Dendritic cell treated with granulocyte-macrophage colony-stimulating factor and Interleukin-4, amounts not matched to agents 40 ng/mL and 50 ng/mL, for 4 days (primary cell): ENCODE measurements at regions not wholly inside any gene's neighbourhood (a gene's known extent, or its start where the extent isn't known, plus 50 kb on each side); places are given as distances from the start of the nearest gene placed in this dataset.

ENCODE experiments used
- H3K27ac Mint-ChIP-seq: one replicate; pipeline ENCODE4 v1.8.0; 2022; ENCODE audit warnings: mild to moderate bottlenecking, mixed read lengths
- H3K27me3 Mint-ChIP-seq: one replicate; pipeline ENCODE4 v1.8.0; 2022; ENCODE audit warnings: mild to moderate bottlenecking, mixed read lengths
- H3K36me3 Mint-ChIP-seq: one replicate; pipeline ENCODE4 v1.8.0; 2022; ENCODE audit warnings: low read depth, mixed read lengths
- H3K4me1 Mint-ChIP-seq: one replicate; pipeline ENCODE4 v1.8.0; 2022; ENCODE audit warnings: low read depth, mixed read lengths
- H3K4me3 Mint-ChIP-seq: one replicate; pipeline ENCODE4 v1.8.0; 2022; ENCODE audit warnings: mild to moderate bottlenecking, moderate library complexity, mixed read lengths
- H3K9me3 Mint-ChIP-seq: one replicate; pipeline ENCODE4 v1.8.0; 2022; ENCODE audit warnings: mixed read lengths
- intact Hi-C: fragments of 100-400 bp; cut with micrococcal nuclease; formaldehyde crosslinking; loops from one replicate; pipeline ENCODE4 v1.15.0; 2022

- no peaks in the 10 kb centered on the region for H3K36me3 Mint-ChIP-seq
- peaks cover 10% of the 10 kb centered on the region for H3K4me1 Mint-ChIP-seq
- peaks cover 13% of the 10 kb centered on the region for H3K9me3 Mint-ChIP-seq
- no peaks in the 10 kb centered on the region for H3K27me3 Mint-ChIP-seq
- no peak overlapping the region for H3K4me3 Mint-ChIP-seq
- intact Hi-C loops, result no loop called here
- H3K27ac Mint-ChIP-seq, result no peak overlapping the region
Observed at GRCh38 chr3:144636833-144637232, 665.2 kb downstream of the DIPK2A start.

- peaks cover 9% of the 10 kb centered on the region for H3K4me1 Mint-ChIP-seq
- H3K4me3 Mint-ChIP-seq, result no peak overlapping the region
- no peaks in the 10 kb centered on the region for H3K36me3 Mint-ChIP-seq
- no peaks in the 10 kb centered on the region for H3K27me3 Mint-ChIP-seq
- H3K9me3 Mint-ChIP-seq, result peaks cover 2% of the 10 kb centered on the region
- intact Hi-C loops, result no loop called here
- H3K27ac Mint-ChIP-seq, result no peak overlapping the region
Observed at GRCh38 chr3:144638009-144638408, 666.4 kb downstream of the DIPK2A start.

GRCh38 chr3:144643771-144644198, 672.2 kb downstream of the DIPK2A start:
- intact Hi-C loops, result no loop called here
- H3K36me3 Mint-ChIP-seq, result no peaks in the 10 kb centered on the region
- no peaks in the 10 kb centered on the region for H3K9me3 Mint-ChIP-seq
- peaks cover 4% of the 10 kb centered on the region for H3K27me3 Mint-ChIP-seq
- no peak overlapping the region for H3K27ac Mint-ChIP-seq
- no peaks in the 10 kb centered on the region for H3K4me1 Mint-ChIP-seq
- no peak overlapping the region for H3K4me3 Mint-ChIP-seq

- H3K4me3 Mint-ChIP-seq, result no peak overlapping the region
- H3K9me3 Mint-ChIP-seq, result no peaks in the 10 kb centered on the region
- no peaks in the 10 kb centered on the region for H3K4me1 Mint-ChIP-seq
- intact Hi-C loops, result no loop called here
- H3K27me3 Mint-ChIP-seq, result peaks cover 4% of the 10 kb centered on the region
- no peak overlapping the region for H3K27ac Mint-ChIP-seq
- no peaks in the 10 kb centered on the region for H3K36me3 Mint-ChIP-seq
Observed at GRCh38 chr3:144645300-144645699, 673.7 kb downstream of the DIPK2A start.

GRCh38 chr3:144650380-144650779, 678.8 kb downstream of the DIPK2A start:
- no peaks in the 10 kb centered on the region for H3K36me3 Mint-ChIP-seq
- intact Hi-C loops, result no loop called here
- no peaks in the 10 kb centered on the region for H3K27me3 Mint-ChIP-seq
- H3K27ac Mint-ChIP-seq, result no peak overlapping the region
- H3K4me3 Mint-ChIP-seq, result no peak overlapping the region
- no peaks in the 10 kb centered on the region for H3K9me3 Mint-ChIP-seq
- H3K4me1 Mint-ChIP-seq, result peaks cover 6% of the 10 kb centered on the region

- Mint-ChIP-seq H3K27ac (no peak overlapping the region), H3K27me3 (no peaks in the 10 kb centered on the region), H3K4me3 (no peak overlapping the region), H3K9me3 (no peaks in the 10 kb centered on the region), H3K36me3 (no peaks in the 10 kb centered on the region), H3K4me1 (peaks cover 12% of the 10 kb centered on the region)
- intact Hi-C loops, result no loop called here
Observed at GRCh38 chr3:144652573-144652972, 681.0 kb downstream of the DIPK2A start.

- H3K4me3 Mint-ChIP-seq, result no peak overlapping the region
- intact Hi-C loops, result no loop called here
- peaks cover 29% of the 10 kb centered on the region for H3K4me1 Mint-ChIP-seq
- no peaks in the 10 kb centered on the region for H3K27me3 Mint-ChIP-seq
- H3K9me3 Mint-ChIP-seq, result no peaks in the 10 kb centered on the region
- no peaks in the 10 kb centered on the region for H3K36me3 Mint-ChIP-seq
- no peak overlapping the region for H3K27ac Mint-ChIP-seq
Observed at GRCh38 chr3:144655423-144655822, 683.8 kb downstream of the DIPK2A start.

- Mint-ChIP-seq H3K9me3 (peaks cover 16% of the 10 kb centered on the region), H3K36me3 (no peaks in the 10 kb centered on the region), H3K27ac (no peak overlapping the region), H3K4me3 (no peak overlapping the region), H3K4me1 (peaks cover 27% of the 10 kb centered on the region), H3K27me3 (no peaks in the 10 kb centered on the region)
- intact Hi-C loops, result no loop called here
Observed at GRCh38 chr3:144660186-144660585, 688.6 kb downstream of the DIPK2A start.

GRCh38 chr3:144662729-144663128, 691.1 kb downstream of the DIPK2A start:
- Mint-ChIP-seq H3K27ac (no peak overlapping the region), H3K27me3 (peaks cover 1% of the 10 kb centered on the region), H3K4me1 (peaks cover 19% of the 10 kb centered on the region), H3K36me3 (no peaks in the 10 kb centered on the region), H3K4me3 (no peak overlapping the region), H3K9me3 (peaks cover 36% of the 10 kb centered on the region)
- intact Hi-C loops, result no loop called here

GRCh38 chr3:144663456-144664436, 692.1 kb downstream of the DIPK2A start:
- no peak overlapping the region for H3K4me3 Mint-ChIP-seq
- H3K36me3 Mint-ChIP-seq, result no peaks in the 10 kb centered on the region
- no peak overlapping the region for H3K27ac Mint-ChIP-seq
- H3K27me3 Mint-ChIP-seq, result peaks cover 1% of the 10 kb centered on the region
- intact Hi-C loops, result no loop called here
- peaks cover 18% of the 10 kb centered on the region for H3K4me1 Mint-ChIP-seq
- H3K9me3 Mint-ChIP-seq, result peaks cover 36% of the 10 kb centered on the region

- Mint-ChIP-seq H3K27ac (no peak overlapping the region), H3K9me3 (peaks cover 36% of the 10 kb centered on the region)
Observed at GRCh38 chr3:144665567-144666053, 694.0 kb downstream of the DIPK2A start.

GRCh38 chr3:144670571-144670970, 698.9 kb downstream of the DIPK2A start:
- no peak overlapping the region for H3K4me3 Mint-ChIP-seq
- no peaks in the 10 kb centered on the region for H3K4me1 Mint-ChIP-seq
- H3K27me3 Mint-ChIP-seq, result peaks cover 1% of the 10 kb centered on the region
- no peaks in the 10 kb centered on the region for H3K36me3 Mint-ChIP-seq
- peaks cover 16% of the 10 kb centered on the region for H3K9me3 Mint-ChIP-seq
- intact Hi-C loops, result no loop called here
- H3K27ac Mint-ChIP-seq, result no peak overlapping the region

More at GRCh38 chr3:144665567-144666053, 694.0 kb downstream of the DIPK2A start:
- H3K4me1 Mint-ChIP-seq, result peaks cover 4% of the 10 kb centered on the region
- intact Hi-C loops, result no loop called here
- H3K27me3 Mint-ChIP-seq, result peaks cover 1% of the 10 kb centered on the region
- no peak overlapping the region for H3K4me3 Mint-ChIP-seq
- H3K36me3 Mint-ChIP-seq, result no peaks in the 10 kb centered on the region

GRCh38 chr3:144677103-144677502, 705.5 kb downstream of the DIPK2A start:
- intact Hi-C loops, result no loop called here
- Mint-ChIP-seq H3K36me3 (no peaks in the 10 kb centered on the region), H3K9me3 (no peaks in the 10 kb centered on the region), H3K27me3 (no peaks in the 10 kb centered on the region), H3K27ac (no peak overlapping the region), H3K4me1 (no peaks in the 10 kb centered on the region), H3K4me3 (no peak overlapping the region)

- intact Hi-C loops, result no loop called here
- Mint-ChIP-seq H3K4me1 (no peaks in the 10 kb centered on the region), H3K27me3 (no peaks in the 10 kb centered on the region), H3K36me3 (no peaks in the 10 kb centered on the region), H3K9me3 (no peaks in the 10 kb centered on the region), H3K27ac (no peak overlapping the region), H3K4me3 (no peak overlapping the region)
Observed at GRCh38 chr3:144683065-144683464, 711.4 kb downstream of the DIPK2A start.
